ENCODE measurements at regions not wholly inside any gene's neighbourhood (a gene's known extent, or its start where the extent isn't known, plus 50 kb on each side); places are given as distances from the start of the nearest gene placed in this dataset.

DNA sequence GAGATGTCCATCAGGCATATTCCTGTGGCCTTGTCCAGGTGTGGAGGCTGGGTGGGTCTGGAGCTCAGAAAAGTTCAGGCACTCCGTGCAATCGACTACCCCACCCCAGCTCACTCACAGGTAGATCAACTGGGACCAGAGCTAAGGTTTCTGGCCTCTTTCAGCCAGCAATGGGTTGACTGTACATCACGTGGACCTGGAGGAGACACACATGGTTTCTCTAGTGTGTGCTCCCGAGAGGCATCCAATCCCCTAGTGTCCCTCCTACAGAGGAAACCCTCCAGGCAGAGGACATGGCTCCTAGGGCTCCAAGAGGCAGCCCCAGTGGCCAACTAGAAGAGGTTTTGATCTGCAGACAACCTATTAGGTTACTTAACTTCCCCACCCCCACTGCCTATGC lies 119.5 kb upstream of the RGS6 start:
- CTCF ChIA-PET (ENCODE audit: low intra/inter-chr PET ratio) = no interaction called here
- POLR2A ChIA-PET = no interaction called here
- TF ChIP-seq, protein P1, sequence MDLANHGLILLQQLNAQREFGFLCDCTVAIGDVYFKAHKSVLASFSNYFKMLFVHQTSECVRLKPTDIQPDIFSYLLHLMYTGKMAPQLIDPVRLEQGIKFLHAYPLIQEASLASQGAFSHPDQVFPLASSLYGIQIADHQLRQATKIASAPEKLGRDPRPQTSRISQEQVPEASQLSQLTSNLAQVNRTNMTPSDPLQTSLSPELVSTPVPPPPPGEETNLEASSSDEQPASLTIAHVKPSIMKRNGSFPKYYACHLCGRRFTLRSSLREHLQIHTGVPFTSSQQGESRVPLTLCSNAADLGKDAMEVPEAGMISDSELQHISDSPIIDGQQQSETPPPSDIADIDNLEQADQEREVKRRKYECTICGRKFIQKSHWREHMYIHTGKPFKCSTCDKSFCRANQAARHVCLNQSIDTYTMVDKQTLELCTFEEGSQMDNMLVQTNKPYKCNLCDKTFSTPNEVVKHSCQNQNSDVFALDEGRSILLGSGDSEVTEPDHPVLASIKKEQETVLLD (IDR thresholded peaks at IDR 0.05) = no peak
- TF ChIP-seq SMAD4 (CRISPR knock-in tag; conservative IDR thresholded peaks at IDR 0.05) (no peak), CTCF (IDR thresholded peaks at IDR 0.05 in 2 of 3, conservative IDR thresholded peaks at IDR 0.05 in 1 of 3; ENCODE audit: insufficient read depth in 2 of 3, low read depth in 1 of 3, low read length in 3 of 3) (no peak), TOE1 (IDR thresholded peaks at IDR 0.05; ENCODE audit: borderline replicate concordance) (no peak), TOE1 (CRISPR knock-in tag; IDR thresholded peaks at IDR 0.05; ENCODE audit: borderline replicate concordance, low read depth) (no peak), TCF7 (IDR thresholded peaks at IDR 0.05; ENCODE audit: borderline replicate concordance) (no peak), ESRRA (IDR thresholded peaks at IDR 0.05; ENCODE audit: borderline replicate concordance, low read depth) (no peak), ZNF445 (CRISPR knock-in tag; IDR thresholded peaks at IDR 0.05; ENCODE audit: low read depth) (no peak), GTF2E2 (tag; IDR thresholded peaks at IDR 0.05) (no peak), TAF1 (IDR thresholded peaks at IDR 0.05; ENCODE audit: control insufficient read depth, extremely low read depth, insufficient read depth, low read length, severe bottlenecking) (no peak), HDAC8 (tag; IDR thresholded peaks at IDR 0.05) (no peak), MCM7 (IDR thresholded peaks at IDR 0.05) (no peak), DACH1 (IDR thresholded peaks at IDR 0.05; ENCODE audit: partially characterized antibody) (no peak), ADNP (tag; IDR thresholded peaks at IDR 0.05) (no peak), IRF2 (CRISPR knock-in tag; IDR thresholded peaks at IDR 0.05) (no peak)
- TF ChIP-seq, protein P2, sequence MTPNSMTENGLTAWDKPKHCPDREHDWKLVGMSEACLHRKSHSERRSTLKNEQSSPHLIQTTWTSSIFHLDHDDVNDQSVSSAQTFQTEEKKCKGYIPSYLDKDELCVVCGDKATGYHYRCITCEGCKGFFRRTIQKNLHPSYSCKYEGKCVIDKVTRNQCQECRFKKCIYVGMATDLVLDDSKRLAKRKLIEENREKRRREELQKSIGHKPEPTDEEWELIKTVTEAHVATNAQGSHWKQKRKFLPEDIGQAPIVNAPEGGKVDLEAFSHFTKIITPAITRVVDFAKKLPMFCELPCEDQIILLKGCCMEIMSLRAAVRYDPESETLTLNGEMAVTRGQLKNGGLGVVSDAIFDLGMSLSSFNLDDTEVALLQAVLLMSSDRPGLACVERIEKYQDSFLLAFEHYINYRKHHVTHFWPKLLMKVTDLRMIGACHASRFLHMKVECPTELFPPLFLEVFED (CRISPR knock-in tag; conservative IDR thresholded peaks at IDR 0.05) = no peak
- TF ChIP-seq, protein P3, sequence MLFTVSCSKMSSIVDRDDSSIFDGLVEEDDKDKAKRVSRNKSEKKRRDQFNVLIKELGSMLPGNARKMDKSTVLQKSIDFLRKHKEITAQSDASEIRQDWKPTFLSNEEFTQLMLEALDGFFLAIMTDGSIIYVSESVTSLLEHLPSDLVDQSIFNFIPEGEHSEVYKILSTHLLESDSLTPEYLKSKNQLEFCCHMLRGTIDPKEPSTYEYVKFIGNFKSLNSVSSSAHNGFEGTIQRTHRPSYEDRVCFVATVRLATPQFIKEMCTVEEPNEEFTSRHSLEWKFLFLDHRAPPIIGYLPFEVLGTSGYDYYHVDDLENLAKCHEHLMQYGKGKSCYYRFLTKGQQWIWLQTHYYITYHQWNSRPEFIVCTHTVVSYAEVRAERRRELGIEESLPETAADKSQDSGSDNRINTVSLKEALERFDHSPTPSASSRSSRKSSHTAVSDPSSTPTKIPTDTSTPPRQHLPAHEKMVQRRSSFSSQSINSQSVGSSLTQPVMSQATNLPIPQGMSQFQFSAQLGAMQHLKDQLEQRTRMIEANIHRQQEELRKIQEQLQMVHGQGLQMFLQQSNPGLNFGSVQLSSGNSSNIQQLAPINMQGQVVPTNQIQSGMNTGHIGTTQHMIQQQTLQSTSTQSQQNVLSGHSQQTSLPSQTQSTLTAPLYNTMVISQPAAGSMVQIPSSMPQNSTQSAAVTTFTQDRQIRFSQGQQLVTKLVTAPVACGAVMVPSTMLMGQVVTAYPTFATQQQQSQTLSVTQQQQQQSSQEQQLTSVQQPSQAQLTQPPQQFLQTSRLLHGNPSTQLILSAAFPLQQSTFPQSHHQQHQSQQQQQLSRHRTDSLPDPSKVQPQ (CRISPR knock-in tag; IDR thresholded peaks at IDR 0.05; ENCODE audit: borderline replicate concordance) = no peak

More for the DNA sequence above, 119.5 kb upstream of the RGS6 start:
- Histone ChIP-seq H3K9me1 (ENCODE audit: control insufficient read depth, insufficient read depth, low read length) (no peaks in the 10 kb centered on the region), H4K20me1 (replicated peaks; ENCODE audit: control insufficient read depth, insufficient read depth, low read length) (no peaks in the 10 kb centered on the region), H3K4me3 (no peak overlapping the region), H2AFZ (ENCODE audit: low read depth, low read length) (no peak overlapping the region), H3K36me3 (ENCODE audit: control insufficient read depth, insufficient read depth, low read length) (no peaks in the 10 kb centered on the region), H3K27me3 (ENCODE audit: control insufficient read depth in 2 of 2, insufficient read depth in 2 of 2, low read length in 2 of 2) (no peaks in the 10 kb centered on the region), H3K27ac (ENCODE audit: extremely low read depth, low read depth, low read length) (no peak overlapping the region), H3K9ac (ENCODE audit: insufficient read depth in 1 of 2, low read depth in 2 of 2, low read length in 2 of 2) (no peak overlapping the region), H3K4me2 (ENCODE audit: insufficient read depth, low read length) (no peak overlapping the region), H3K79me2 (ENCODE audit: control insufficient read depth, insufficient read depth, low read length) (no peaks in the 10 kb centered on the region), H3K9me3 (replicated peaks; ENCODE audit: control insufficient read depth, insufficient read depth, low read depth, low read length) (no peaks in the 10 kb centered on the region), H3K4me1 (replicated peaks in 1 of 2; ENCODE audit: control insufficient read depth in 2 of 2, insufficient read depth in 2 of 2, low read length in 2 of 2) (no peaks in the 10 kb centered on the region)
- ATAC-seq (no peak), DNase-seq (ENCODE audit: extremely low read depth in 1 of 4, low spot score in 3 of 4) (no peak), FAIRE-seq (no peak)
- in situ Hi-C loops (cut with MboI) = no loop called here
- BruUV-seq (replicated peaks) = no TSS peak
- intact Hi-C loops (cut with micrococcal nuclease) = no loop called here
- 0% methylated on average over 2 of the region's 4 CpGs for WGBS (ENCODE audit: insufficient coverage, low coverage, missing lambda C conversion rate)

All from K562 (cell line).